ENCODE measurements at regions not wholly inside any gene's neighbourhood (a gene's known extent, or its start where the extent isn't known, plus 50 kb on each side); places are given as distances from the start of the nearest gene placed in this dataset.

DNA sequence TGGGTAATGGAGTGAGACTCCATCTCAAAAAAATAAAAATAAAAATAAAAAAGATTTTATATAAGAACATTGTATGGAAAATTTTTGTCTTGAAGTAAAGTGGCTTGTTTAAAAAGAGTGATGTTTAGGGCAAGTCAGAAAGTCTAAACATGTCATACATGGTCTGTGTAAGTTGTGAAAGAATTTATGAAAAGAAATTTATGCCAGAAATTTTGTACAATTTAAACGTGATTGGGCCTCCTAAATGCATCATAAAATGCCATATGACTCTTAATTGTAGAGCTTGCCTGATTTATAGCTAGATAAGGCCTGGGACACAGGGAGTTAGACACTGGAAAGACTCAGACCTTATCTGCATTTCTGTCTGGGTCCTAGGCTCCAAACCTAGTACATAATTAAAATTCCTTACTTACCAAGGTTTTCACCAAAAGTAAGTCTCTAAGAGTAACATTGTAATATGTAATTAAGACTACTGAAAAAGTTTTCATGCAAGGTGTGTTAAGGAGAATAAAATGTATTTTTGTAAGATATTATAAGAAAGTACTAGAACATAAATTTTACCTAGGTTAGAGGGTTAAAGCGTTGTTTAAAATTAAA lies 110.5 kb downstream of the AASDHPPT start:
- Histone ChIP-seq H3K9me3 (ENCODE audit: control insufficient read depth in 4 of 4, low read length in 3 of 4) (no peaks in the 10 kb centered on the region), H3K36me3 (ENCODE audit: control insufficient read depth in 4 of 4, insufficient read depth in 3 of 4, low read depth in 1 of 4, low read length in 3 of 4) (no peaks in the 10 kb centered on the region), H3K4me3 (ENCODE audit: low read depth in 1 of 3, low read length in 3 of 3) (no peak overlapping the region), H3K27me3 (ENCODE audit: control insufficient read depth in 4 of 4, insufficient read depth in 4 of 4, low read length in 3 of 4) (no peaks in the 10 kb centered on the region), H3K9ac (ENCODE audit: low read depth in 1 of 2, low read length in 2 of 2) (no peak overlapping the region), H3K27ac (ENCODE audit: low read depth in 1 of 2, low read length in 2 of 2) (no peak overlapping the region), H3K4me1 (ENCODE audit: control insufficient read depth in 4 of 4, insufficient read depth in 4 of 4, low read length in 3 of 4) (no peaks in the 10 kb centered on the region)
- DNase-seq (ENCODE audit: low spot score) = no peak
- 34% methylated on average over 2 of the region's 2 CpGs for WGBS
- TF ChIP-seq, protein P1, sequence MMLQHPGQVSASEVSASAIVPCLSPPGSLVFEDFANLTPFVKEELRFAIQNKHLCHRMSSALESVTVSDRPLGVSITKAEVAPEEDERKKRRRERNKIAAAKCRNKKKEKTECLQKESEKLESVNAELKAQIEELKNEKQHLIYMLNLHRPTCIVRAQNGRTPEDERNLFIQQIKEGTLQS (IDR thresholded peaks at IDR 0.05) = no peak
- TF ChIP-seq, protein P2, sequence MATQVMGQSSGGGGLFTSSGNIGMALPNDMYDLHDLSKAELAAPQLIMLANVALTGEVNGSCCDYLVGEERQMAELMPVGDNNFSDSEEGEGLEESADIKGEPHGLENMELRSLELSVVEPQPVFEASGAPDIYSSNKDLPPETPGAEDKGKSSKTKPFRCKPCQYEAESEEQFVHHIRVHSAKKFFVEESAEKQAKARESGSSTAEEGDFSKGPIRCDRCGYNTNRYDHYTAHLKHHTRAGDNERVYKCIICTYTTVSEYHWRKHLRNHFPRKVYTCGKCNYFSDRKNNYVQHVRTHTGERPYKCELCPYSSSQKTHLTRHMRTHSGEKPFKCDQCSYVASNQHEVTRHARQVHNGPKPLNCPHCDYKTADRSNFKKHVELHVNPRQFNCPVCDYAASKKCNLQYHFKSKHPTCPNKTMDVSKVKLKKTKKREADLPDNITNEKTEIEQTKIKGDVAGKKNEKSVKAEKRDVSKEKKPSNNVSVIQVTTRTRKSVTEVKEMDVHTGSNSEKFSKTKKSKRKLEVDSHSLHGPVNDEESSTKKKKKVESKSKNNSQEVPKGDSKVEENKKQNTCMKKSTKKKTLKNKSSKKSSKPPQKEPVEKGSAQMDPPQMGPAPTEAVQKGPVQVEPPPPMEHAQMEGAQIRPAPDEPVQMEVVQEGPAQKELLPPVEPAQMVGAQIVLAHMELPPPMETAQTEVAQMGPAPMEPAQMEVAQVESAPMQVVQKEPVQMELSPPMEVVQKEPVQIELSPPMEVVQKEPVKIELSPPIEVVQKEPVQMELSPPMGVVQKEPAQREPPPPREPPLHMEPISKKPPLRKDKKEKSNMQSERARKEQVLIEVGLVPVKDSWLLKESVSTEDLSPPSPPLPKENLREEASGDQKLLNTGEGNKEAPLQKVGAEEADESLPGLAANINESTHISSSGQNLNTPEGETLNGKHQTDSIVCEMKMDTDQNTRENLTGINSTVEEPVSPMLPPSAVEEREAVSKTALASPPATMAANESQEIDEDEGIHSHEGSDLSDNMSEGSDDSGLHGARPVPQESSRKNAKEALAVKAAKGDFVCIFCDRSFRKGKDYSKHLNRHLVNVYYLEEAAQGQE (IDR thresholded peaks at IDR 0.05) = no peak
- TF ChIP-seq HNF4A (conservative IDR thresholded peaks at IDR 0.05) (no peak), JUND (IDR thresholded peaks at IDR 0.05) (no peak), RXRA (IDR thresholded peaks at IDR 0.05) (no peak), HNF4G (IDR thresholded peaks at IDR 0.05) (no peak), TAF1 (conservative IDR thresholded peaks at IDR 0.05) (no peak), FOXA2 (IDR thresholded peaks at IDR 0.05) (no peak), NR2F2 (IDR thresholded peaks at IDR 0.05) (no peak), GABPA (IDR thresholded peaks at IDR 0.05 in 1 of 2, conservative IDR thresholded peaks at IDR 0.05 in 1 of 2) (no peak), YY1 (IDR thresholded peaks at IDR 0.05) (no peak), RAD21 (IDR thresholded peaks at IDR 0.05) (no peak), FOXA1 (IDR thresholded peaks at IDR 0.05) (no peak), EGR1 (IDR thresholded peaks at IDR 0.05; ENCODE audit: low read depth in 2 of 2) (no peak), SP1 (IDR thresholded peaks at IDR 0.05) (no peak)
- TF ChIP-seq, protein P3, sequence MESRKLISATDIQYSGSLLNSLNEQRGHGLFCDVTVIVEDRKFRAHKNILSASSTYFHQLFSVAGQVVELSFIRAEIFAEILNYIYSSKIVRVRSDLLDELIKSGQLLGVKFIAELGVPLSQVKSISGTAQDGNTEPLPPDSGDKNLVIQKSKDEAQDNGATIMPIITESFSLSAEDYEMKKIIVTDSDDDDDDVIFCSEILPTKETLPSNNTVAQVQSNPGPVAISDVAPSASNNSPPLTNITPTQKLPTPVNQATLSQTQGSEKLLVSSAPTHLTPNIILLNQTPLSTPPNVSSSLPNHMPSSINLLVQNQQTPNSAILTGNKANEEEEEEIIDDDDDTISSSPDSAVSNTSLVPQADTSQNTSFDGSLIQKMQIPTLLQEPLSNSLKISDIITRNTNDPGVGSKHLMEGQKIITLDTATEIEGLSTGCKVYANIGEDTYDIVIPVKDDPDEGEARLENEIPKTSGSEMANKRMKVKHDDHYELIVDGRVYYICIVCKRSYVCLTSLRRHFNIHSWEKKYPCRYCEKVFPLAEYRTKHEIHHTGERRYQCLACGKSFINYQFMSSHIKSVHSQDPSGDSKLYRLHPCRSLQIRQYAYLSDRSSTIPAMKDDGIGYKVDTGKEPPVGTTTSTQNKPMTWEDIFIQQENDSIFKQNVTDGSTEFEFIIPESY (IDR thresholded peaks at IDR 0.05) = no peak
- TF ChIP-seq, protein P4, sequence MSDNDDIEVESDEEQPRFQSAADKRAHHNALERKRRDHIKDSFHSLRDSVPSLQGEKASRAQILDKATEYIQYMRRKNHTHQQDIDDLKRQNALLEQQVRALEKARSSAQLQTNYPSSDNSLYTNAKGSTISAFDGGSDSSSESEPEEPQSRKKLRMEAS (IDR thresholded peaks at IDR 0.05) = no peak

DNA sequence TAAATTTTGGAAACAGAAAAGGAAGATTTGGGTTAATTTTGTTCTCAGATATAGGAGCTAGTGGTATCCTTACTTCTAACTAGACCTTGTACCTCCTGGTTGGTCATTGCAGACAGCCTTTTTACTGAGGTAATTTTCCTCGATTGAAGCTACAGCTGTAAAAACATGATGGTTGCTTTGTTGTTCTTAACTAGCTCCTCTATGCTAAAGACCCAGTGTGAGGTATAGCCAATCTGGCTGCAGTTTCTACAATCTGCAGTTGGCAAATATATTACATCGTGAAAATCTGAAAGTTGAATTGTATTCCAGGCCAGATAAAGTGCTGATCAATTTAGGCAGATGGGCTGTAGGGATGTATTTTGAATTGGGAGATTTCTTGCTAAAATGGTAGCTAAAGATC lies 116.5 kb downstream of the AASDHPPT start:
- DNase-seq (ENCODE audit: low spot score) = no peak
- H3K4me1 ChIP-seq (ENCODE audit: control insufficient read depth in 4 of 4, insufficient read depth in 4 of 4, low read length in 3 of 4) = no peaks in the 10 kb centered on the region
- H3K27me3 ChIP-seq (ENCODE audit: control insufficient read depth in 4 of 4, insufficient read depth in 4 of 4, low read length in 3 of 4) = no peaks in the 10 kb centered on the region
- no peak overlapping the region for H3K4me3 ChIP-seq (ENCODE audit: low read depth in 1 of 3, low read length in 3 of 3)
- no peaks in the 10 kb centered on the region for H3K36me3 ChIP-seq (ENCODE audit: control insufficient read depth in 4 of 4, insufficient read depth in 3 of 4, low read depth in 1 of 4, low read length in 3 of 4)
- H3K27ac ChIP-seq (ENCODE audit: low read depth in 1 of 2, low read length in 2 of 2) = no peak overlapping the region
- WGBS = 51% methylated on average over 2 of the region's 2 CpGs
- H3K9me3 ChIP-seq (ENCODE audit: control insufficient read depth in 4 of 4, low read length in 3 of 4) = no peaks in the 10 kb centered on the region
- no peak overlapping the region for H3K9ac ChIP-seq (ENCODE audit: low read depth in 1 of 2, low read length in 2 of 2)
- TF ChIP-seq, protein P1 (IDR thresholded peaks at IDR 0.05) = no peak
- no peak for TF ChIP-seq EGR1 (IDR thresholded peaks at IDR 0.05; ENCODE audit: low read depth in 2 of 2)
- no peak for TF ChIP-seq RAD21 (IDR thresholded peaks at IDR 0.05)
- TF ChIP-seq FOXA2 (IDR thresholded peaks at IDR 0.05) = no peak
- TF ChIP-seq FOXA1 (IDR thresholded peaks at IDR 0.05) = no peak
- TF ChIP-seq, protein P4 (IDR thresholded peaks at IDR 0.05) = no peak
- TF ChIP-seq, protein P2 (IDR thresholded peaks at IDR 0.05) = no peak
- TF ChIP-seq, protein P3 (IDR thresholded peaks at IDR 0.05) = no peak
- no peak for TF ChIP-seq RXRA (IDR thresholded peaks at IDR 0.05)
- TF ChIP-seq HNF4A (conservative IDR thresholded peaks at IDR 0.05) = no peak
- no peak for TF ChIP-seq NR2F2 (IDR thresholded peaks at IDR 0.05)
- no peak for TF ChIP-seq HNF4G (IDR thresholded peaks at IDR 0.05)
- TF ChIP-seq YY1 (IDR thresholded peaks at IDR 0.05) = no peak
- TF ChIP-seq JUND (IDR thresholded peaks at IDR 0.05) = no peak
- no peak for TF ChIP-seq TAF1 (conservative IDR thresholded peaks at IDR 0.05)
- no peak for TF ChIP-seq SP1 (IDR thresholded peaks at IDR 0.05)
- TF ChIP-seq GABPA (IDR thresholded peaks at IDR 0.05 in 1 of 2, conservative IDR thresholded peaks at IDR 0.05 in 1 of 2) = no peak
